PC-3 (cell line): ENCODE measurements at regions not wholly inside any gene's neighbourhood (a gene's known extent, or its start where the extent isn't known, plus 50 kb on each side); places are given as distances from the start of the nearest gene placed in this dataset.

Experiments used
- ATAC-seq: fragments of 200-7000 bp; cut with Tn5 transposase; 2 replicates; pipeline ENCODE4 v1.9.1; 2020; ENCODE audit warnings: mild to moderate bottlenecking, moderate library complexity
- BruUV-seq: library from RNA; stranded (reverse); fragments of 400-500 nt; replicated peaks from 2 replicates; lab custom pipeline; 2021; lab: Mats Ljungman, UMichigan
- CTCF ChIA-PET: fragments of 300-600 bp; sonication (Branson Sonifier 250); formaldehyde crosslinking; loops from one replicate; lab custom pipeline; 2022; ENCODE audit warnings: antibody characterized with exemption; lab: Charles Lee
- POLR2A ChIA-PET: fragments of 300-600 bp; sonication (Branson Sonifier 250); formaldehyde crosslinking; loops from one replicate; lab custom pipeline; 2022; ENCODE audit warnings: antibody characterized with exemption; ENCODE audit not compliant: unreplicated experiment; lab: Charles Lee
- DNase-seq: peaks from one replicate; pipeline ENCODE4 v3.0.0-alpha.2; 2015
- H2AFZ ChIP-seq: fragments of 300-600 bp; sonication (generic); 2 replicates; pipeline ENCODE4 v1.6.0; 2016; ENCODE audit warnings: antibody characterized with exemption, low read length
- H3F3A ChIP-seq: fragments of 300-600 bp; sonication (generic); one replicate; pipeline ENCODE4 v1.6.0; 2017; ENCODE audit warnings: antibody characterized with exemption, low read length, control low read depth, mild to moderate bottlenecking; ENCODE audit not compliant: unreplicated experiment
- H3K27ac ChIP-seq: fragments of 300-600 bp; sonication (generic); 2 replicates; pipeline ENCODE4 v1.5.1; 2016; ENCODE audit warnings: mild to moderate bottlenecking, low read length
- H3K27me3 ChIP-seq: fragments of 300-600 bp; sonication (generic); 2 replicates; pipeline ENCODE4 v1.6.1; 2016; ENCODE audit warnings: low read length, mixed read lengths
- H3K36me3 ChIP-seq: fragments of 300-600 bp; sonication (generic); 2 replicates; pipeline ENCODE4 v1.6.1; 2016; ENCODE audit warnings: low read depth, mixed run types, low read length, mixed read lengths
- H3K4me1 ChIP-seq: fragments of 300-600 bp; sonication (generic); 2 replicates; pipeline ENCODE4 v1.5.1; 2016; ENCODE audit warnings: low read length; ENCODE audit not compliant: insufficient read depth
- H3K4me2 ChIP-seq: fragments of 300-600 bp; sonication (generic); 2 replicates; pipeline ENCODE4 v1.6.0; 2016; ENCODE audit warnings: low read length
- H3K4me3 ChIP-seq: fragments of 300-600 bp; sonication (generic); 2 replicates; pipeline ENCODE4 v1.5.1; 2016; ENCODE audit warnings: mild to moderate bottlenecking, low read length, mixed read lengths
- H3K79me2 ChIP-seq: fragments of 300-600 bp; sonication (generic); 2 replicates; pipeline ENCODE4 v1.6.1; 2017; ENCODE audit warnings: low read length, mixed read lengths
- H3K9ac ChIP-seq: fragments of 300-600 bp; sonication (generic); 2 replicates; pipeline ENCODE4 v1.6.0; 2016; ENCODE audit warnings: mild to moderate bottlenecking, low read length
- H3K9me2 ChIP-seq: fragments of 300-600 bp; sonication (generic); replicated peaks from 2 replicates; pipeline ENCODE4 v1.6.1; 2016; ENCODE audit warnings: mixed run types, low read length, mixed read lengths
- H3K9me3 ChIP-seq: fragments of 300-600 bp; sonication (generic); 2 replicates; pipeline ENCODE4 v1.6.1; 2016; ENCODE audit warnings: low read length, mixed read lengths
- H4K20me1 ChIP-seq: fragments of 300-600 bp; sonication (generic); 2 replicates; pipeline ENCODE4 v1.6.1; 2016; ENCODE audit warnings: low read length, mixed read lengths
- CTCF ChIP-seq: fragments of 300-600 bp; sonication (generic); conservative IDR thresholded peaks from 2 replicates; pipeline ENCODE4 v1.5.1; 2017; ENCODE audit warnings: antibody characterized with exemption, low read depth, mild to moderate bottlenecking, low read length
- EZH2 ChIP-seq: fragments of 300-600 bp; sonication (generic); IDR thresholded peaks from one replicate; pipeline ENCODE4 v1.6.1; 2017; ENCODE audit warnings: antibody characterized with exemption, mild to moderate bottlenecking, low read length; ENCODE audit not compliant: unreplicated experiment
- EZH2phosphoT487 ChIP-seq: fragments of 300-600 bp; sonication (generic); IDR thresholded peaks from 2 replicates; pipeline ENCODE4 v1.6.1; 2018; ENCODE audit warnings: mild to moderate bottlenecking, antibody characterized with exemption, low read length, borderline replicate concordance
- intact Hi-C: fragments of 100-400 bp; cut with micrococcal nuclease; formaldehyde crosslinking; loops from 2 replicates; pipeline ENCODE4 v1.9.0; 2023

DNA sequence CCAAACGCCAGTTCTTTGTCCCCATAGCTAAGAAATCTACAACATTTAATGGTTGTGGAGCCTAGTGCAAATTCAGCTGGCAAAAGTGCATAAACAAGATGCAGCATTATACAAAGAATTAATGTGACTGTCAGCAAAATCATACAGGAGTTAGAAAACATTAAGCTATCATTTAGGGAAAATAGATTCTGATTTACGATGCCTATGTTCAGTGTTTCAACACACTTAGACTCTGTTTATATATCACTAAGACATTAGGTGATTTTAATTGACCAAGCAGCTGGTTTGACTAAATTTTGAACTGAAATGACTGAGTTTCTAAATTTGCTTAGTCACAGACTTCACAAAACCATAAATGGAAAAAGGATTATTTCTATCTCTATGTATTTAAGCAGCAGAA, 1076.8 kb downstream of the TBL1XR1 start:
- no peak overlapping the region for H3K9ac ChIP-seq
- H3K27me3 ChIP-seq = no peaks in the 10 kb centered on the region
- H3K9me2 ChIP-seq = no peaks in the 10 kb centered on the region
- no peak overlapping the region for H3K4me2 ChIP-seq
- TF ChIP-seq CTCF = no peak
- no peak for TF ChIP-seq EZH2phosphoT487
- no peak for TF ChIP-seq EZH2
- no peak overlapping the region for H3K4me3 ChIP-seq
- H2AFZ ChIP-seq = no peak overlapping the region
- H3K9me3 ChIP-seq = no peaks in the 10 kb centered on the region
- H3K36me3 ChIP-seq = no peaks in the 10 kb centered on the region
- no TSS peak for BruUV-seq
- no peaks in the 10 kb centered on the region for H3F3A ChIP-seq
- no peak overlapping the region for H3K27ac ChIP-seq
- H4K20me1 ChIP-seq = no peaks in the 10 kb centered on the region
- ChIA-PET CTCF (no interaction called here), POLR2A (no interaction called here)
- ATAC-seq (no peak), DNase-seq (no peak)
- intact Hi-C loops = no loop called here
- H3K4me1 ChIP-seq = no peaks in the 10 kb centered on the region
- H3K79me2 ChIP-seq = no peaks in the 10 kb centered on the region

DNA sequence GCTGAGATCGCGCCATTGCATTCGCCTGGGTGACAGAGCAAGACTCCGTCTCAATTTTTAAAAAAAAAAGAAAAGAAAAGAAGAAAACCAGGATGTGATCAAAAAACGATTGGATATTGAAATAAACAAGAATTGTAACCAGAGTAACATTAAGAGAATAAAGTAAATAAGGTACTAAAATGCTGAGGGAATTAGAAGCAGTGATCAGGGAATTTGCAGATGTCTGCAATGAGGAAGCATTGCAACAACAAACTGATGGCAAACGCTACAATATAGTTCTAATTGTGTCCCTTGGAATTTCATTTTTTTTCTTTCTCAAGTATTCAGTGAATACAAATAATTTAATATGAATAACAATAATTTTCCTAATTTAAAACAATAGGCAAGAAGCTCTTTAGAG, 1077.5 kb downstream of the TBL1XR1 start:
- Histone ChIP-seq H3K9ac (no peak overlapping the region), H3K9me2 (no peaks in the 10 kb centered on the region), H3F3A (no peaks in the 10 kb centered on the region), H3K27me3 (no peaks in the 10 kb centered on the region), H3K4me3 (no peak overlapping the region), H3K9me3 (no peaks in the 10 kb centered on the region), H3K4me1 (no peaks in the 10 kb centered on the region), H3K79me2 (no peaks in the 10 kb centered on the region), H3K27ac (no peak overlapping the region), H2AFZ (no peak overlapping the region), H3K4me2 (no peak overlapping the region), H4K20me1 (no peaks in the 10 kb centered on the region), H3K36me3 (no peaks in the 10 kb centered on the region)
- ChIA-PET CTCF (no interaction called here), POLR2A (no interaction called here)
- no peak for DNase-seq
- BruUV-seq = no TSS peak
- TF ChIP-seq CTCF = no peak
- TF ChIP-seq EZH2phosphoT487 = no peak
- TF ChIP-seq EZH2 = no peak
- intact Hi-C loops = no loop called here
- ATAC-seq = no peak

GRCh38 chr3:176106380-176106779, 1090.9 kb downstream of the TBL1XR1 start:
- Histone ChIP-seq H3K9me2 (no peaks in the 10 kb centered on the region), H4K20me1 (no peaks in the 10 kb centered on the region), H3K4me1 (no peaks in the 10 kb centered on the region), H3K27ac (no peak overlapping the region), H3K27me3 (no peaks in the 10 kb centered on the region), H3K4me3 (no peak overlapping the region), H3K9ac (no peak overlapping the region), H3F3A (no peaks in the 10 kb centered on the region), H3K79me2 (no peaks in the 10 kb centered on the region), H3K9me3 (no peaks in the 10 kb centered on the region), H3K36me3 (no peaks in the 10 kb centered on the region), H2AFZ (no peak overlapping the region), H3K4me2 (no peak overlapping the region)
- POLR2A ChIA-PET = no interaction called here
- intact Hi-C loops = no loop called here
- CTCF ChIA-PET = no interaction called here
- no peak for TF ChIP-seq EZH2
- no peak for TF ChIP-seq CTCF
- TF ChIP-seq EZH2phosphoT487 = no peak
- no peak for ATAC-seq
- no peak for DNase-seq
- no TSS peak for BruUV-seq
